ENCODE measurements at regions not wholly inside any gene's neighbourhood (a gene's known extent, or its start where the extent isn't known, plus 50 kb on each side); places are given as distances from the start of the nearest gene placed in this dataset.

DNA sequence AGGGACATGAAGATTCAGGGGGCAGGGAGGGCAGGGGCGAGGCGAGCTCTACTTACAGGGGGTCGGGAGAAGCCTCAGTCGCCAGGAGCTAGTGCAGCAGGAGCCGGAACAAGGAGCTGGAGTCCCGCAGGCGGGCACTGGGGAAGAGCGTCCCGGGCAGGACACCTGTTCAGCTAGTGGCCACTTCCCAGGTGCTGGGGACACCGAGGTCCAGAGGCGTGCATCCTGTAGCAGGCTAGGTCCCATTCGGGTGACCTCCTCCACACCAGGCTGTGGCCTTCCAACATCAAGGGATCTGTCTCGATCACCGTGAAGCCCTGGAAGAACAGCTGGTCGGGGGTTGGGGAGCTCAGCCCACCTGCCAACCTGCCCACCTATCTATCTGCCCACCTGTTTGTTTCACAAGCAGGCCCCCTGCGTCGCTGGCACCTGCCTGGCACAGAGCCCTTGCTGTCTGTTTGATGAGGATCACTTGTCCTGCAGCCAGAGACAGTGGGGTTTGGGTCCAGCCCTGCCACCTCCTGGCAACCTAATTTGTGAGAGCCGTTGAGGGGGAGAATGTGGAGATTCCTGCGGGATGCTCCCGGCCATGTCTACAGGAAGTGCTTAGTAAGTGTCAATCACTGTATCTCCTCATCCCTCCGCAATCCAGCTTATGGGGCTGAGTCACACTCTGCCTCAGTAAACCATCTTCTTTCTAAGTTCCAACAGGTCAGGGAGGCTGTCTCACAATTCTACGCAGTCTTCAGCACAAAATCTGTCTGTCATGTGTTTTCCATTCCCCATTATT, 940.9 kb downstream of the BRD1 start:
- H3K18ac ChIP-seq (ENCODE audit: low read length) = no peak overlapping the region
- peaks cover 0 to 5% of the 10 kb centered on the region in 2 donors for H3K36me3 ChIP-seq (replicated peaks in 1 of 2; ENCODE audit: control insufficient read depth in 2 of 2, insufficient read depth in 2 of 2, low read length in 2 of 2)
- H4K8ac ChIP-seq (ENCODE audit: low read depth, low read length) = no peak overlapping the region
- peak overlapping the region; percentile 27 for H2AK5ac ChIP-seq (ENCODE audit: low read depth, low read length)
- no peak overlapping the region for H3K4ac ChIP-seq (ENCODE audit: low read length)
- H2BK15ac ChIP-seq (ENCODE audit: low read length) = no peak overlapping the region
- no peak overlapping the region for H2BK5ac ChIP-seq (ENCODE audit: low read length)
- no peak overlapping the region for H2BK120ac ChIP-seq (ENCODE audit: low read depth, low read length)
- no peak overlapping the region for H3K4me2 ChIP-seq (ENCODE audit: insufficient read depth, low read length, poor library complexity, severe bottlenecking)
- H3K14ac ChIP-seq (ENCODE audit: low read length) = peak overlapping the region; percentile 58
- H3K79me1 ChIP-seq (ENCODE audit: low read depth, low read length) = no peaks in the 10 kb centered on the region
- no peak overlapping the region for H4K91ac ChIP-seq (ENCODE audit: low read depth, low read length, poor library complexity)
- peak overlapping the region; percentile 21 for H3K23ac ChIP-seq (ENCODE audit: low read depth, low read length, poor library complexity)
- no peak overlapping the region for H3K27ac ChIP-seq (replicated peaks; ENCODE audit: low read length)
- peaks cover 0 to 2% (median 0%) of the 10 kb centered on the region in 3 experiments for H3K27me3 ChIP-seq (ENCODE audit: control insufficient read depth in 3 of 3, insufficient read depth in 3 of 3, low read depth in 1 of 3, low read length in 3 of 3)
- no peak overlapping the region for H2AFZ ChIP-seq (ENCODE audit: low read length)
- no peak overlapping the region for H3K4me3 ChIP-seq (ENCODE audit: low read length in 2 of 2)
- no peak overlapping the region for H2BK12ac ChIP-seq (ENCODE audit: low read length)
- peak overlapping the region; percentile 71 for H3K9ac ChIP-seq (ENCODE audit: low read depth, low read length, poor library complexity)
- H3K9me3 ChIP-seq (replicated peaks in 1 of 2; ENCODE audit: control insufficient read depth in 2 of 2, insufficient read depth in 1 of 2, low read depth in 1 of 2, low read length in 2 of 2) = peaks cover 0 to 6% of the 10 kb centered on the region in 2 donors
- no CpG with 5 or more reads among the region's 22 CpGs for WGBS, 2 donors (ENCODE audit: extremely low coverage in 2 of 2, insufficient read length in 2 of 2, insufficient replicate concordance in 1 of 2)
- DNase-seq (ENCODE audit: low spot score) = no peak
- H3K4me1 ChIP-seq (ENCODE audit: control insufficient read depth in 2 of 2, insufficient read depth in 1 of 2, low read depth in 1 of 2, low read length in 2 of 2) = peaks cover 2 to 5% of the 10 kb centered on the region in 2 donors

DNA sequence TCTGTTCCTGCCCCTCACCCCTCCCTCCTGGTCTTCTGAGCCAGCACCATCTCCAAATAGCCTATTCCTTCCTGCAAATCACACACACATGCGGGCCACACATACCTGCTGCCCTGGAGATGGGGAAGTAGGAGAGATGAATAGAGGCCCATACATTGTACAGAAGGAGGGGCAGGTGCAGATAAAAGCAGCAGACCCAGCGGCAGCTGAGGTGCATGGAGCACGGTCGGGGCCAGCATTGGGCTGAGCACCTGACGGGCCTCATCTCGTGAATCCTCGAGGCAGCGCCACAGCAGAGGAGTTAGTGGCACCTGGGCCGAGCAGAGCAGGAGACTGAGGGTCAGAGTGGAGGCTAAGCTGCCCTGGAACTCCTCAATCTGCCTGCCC, 941.8 kb downstream of the BRD1 start:
- Histone ChIP-seq H3K9me3 (replicated peaks in 1 of 2; ENCODE audit: control insufficient read depth in 2 of 2, insufficient read depth in 1 of 2, low read depth in 1 of 2, low read length in 2 of 2) (peaks cover 0 to 9% of the 10 kb centered on the region in 2 donors), H3K14ac (ENCODE audit: low read length) (peak overlapping the region; percentile 71), H3K79me1 (ENCODE audit: low read depth, low read length) (no peaks in the 10 kb centered on the region), H3K18ac (ENCODE audit: low read length) (peak overlapping the region; percentile 69), H3K36me3 (replicated peaks in 1 of 2; ENCODE audit: control insufficient read depth in 2 of 2, insufficient read depth in 2 of 2, low read length in 2 of 2) (peaks cover 0 to 5% of the 10 kb centered on the region in 2 donors), H2BK120ac (ENCODE audit: low read depth, low read length) (no peak overlapping the region), H3K9ac (ENCODE audit: low read depth, low read length, poor library complexity) (no peak overlapping the region), H3K4me1 (ENCODE audit: control insufficient read depth in 2 of 2, insufficient read depth in 1 of 2, low read depth in 1 of 2, low read length in 2 of 2) (peaks cover 2 to 5% of the 10 kb centered on the region in 2 donors), H2AFZ (ENCODE audit: low read length) (no peak overlapping the region), H2BK15ac (ENCODE audit: low read length) (peak overlapping the region; percentile 27), H3K4me3 (ENCODE audit: low read length in 2 of 2) (no peak overlapping the region), H3K23ac (ENCODE audit: low read depth, low read length, poor library complexity) (peak overlapping the region; percentile 82), H3K27me3 (ENCODE audit: control insufficient read depth in 3 of 3, insufficient read depth in 3 of 3, low read depth in 1 of 3, low read length in 3 of 3) (peaks cover 0 to 2% (median 0%) of the 10 kb centered on the region in 3 experiments), H2AK5ac (ENCODE audit: low read depth, low read length) (peak overlapping the region; percentile 50), H4K91ac (ENCODE audit: low read depth, low read length, poor library complexity) (no peak overlapping the region), H3K4me2 (ENCODE audit: insufficient read depth, low read length, poor library complexity, severe bottlenecking) (no peak overlapping the region), H4K8ac (ENCODE audit: low read depth, low read length) (no peak overlapping the region), H2BK12ac (ENCODE audit: low read length) (no peak overlapping the region), H2BK5ac (ENCODE audit: low read length) (no peak overlapping the region), H3K27ac (replicated peaks; ENCODE audit: low read length) (no peak overlapping the region), H3K4ac (ENCODE audit: low read length) (no peak overlapping the region)
- WGBS, 2 donors (ENCODE audit: extremely low coverage in 2 of 2, insufficient read length in 2 of 2, insufficient replicate concordance in 1 of 2) = no CpG with 5 or more reads among the region's 9 CpGs
- no peak for DNase-seq (ENCODE audit: low spot score)

DNA sequence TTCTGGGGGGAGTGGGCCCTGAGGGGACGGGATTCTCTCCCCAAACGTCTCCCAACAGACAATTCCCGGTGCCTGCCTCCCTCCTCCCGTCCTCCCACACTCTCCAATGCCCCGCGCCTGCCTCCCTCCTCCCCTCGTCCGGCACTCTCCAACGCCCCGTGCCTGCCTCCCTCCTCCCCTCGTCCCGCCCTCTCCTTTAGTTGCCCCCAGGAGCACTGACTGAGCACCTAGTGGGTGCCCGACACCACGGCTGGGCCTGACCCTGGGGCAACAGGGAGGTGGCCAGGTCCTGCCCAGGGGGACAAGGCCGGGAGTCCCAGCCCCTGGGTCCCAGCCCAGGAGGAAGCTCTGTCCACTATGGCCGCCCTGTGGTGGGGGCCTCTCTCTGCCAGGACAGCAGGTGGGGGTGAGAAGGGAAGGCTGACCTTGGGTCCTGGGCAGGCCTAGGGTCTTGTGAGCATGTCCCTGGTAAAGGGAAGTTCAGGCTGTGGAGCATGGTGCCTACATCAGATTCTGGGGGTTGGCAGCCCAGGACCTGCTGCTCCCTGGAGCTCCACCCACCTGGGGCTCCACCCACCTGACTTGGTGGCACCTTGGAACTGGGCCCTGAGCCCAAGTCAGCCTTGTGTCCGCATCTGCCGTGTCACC, 942.3 kb downstream of the BRD1 start:
- Histone ChIP-seq H2BK120ac (ENCODE audit: low read depth, low read length) (no peak overlapping the region), H3K27me3 (ENCODE audit: control insufficient read depth in 3 of 3, insufficient read depth in 3 of 3, low read depth in 1 of 3, low read length in 3 of 3) (peaks cover 0 to 2% (median 0%) of the 10 kb centered on the region in 3 experiments), H3K27ac (replicated peaks; ENCODE audit: low read length) (no peak overlapping the region), H3K9ac (ENCODE audit: low read depth, low read length, poor library complexity) (no peak overlapping the region), H4K91ac (ENCODE audit: low read depth, low read length, poor library complexity) (no peak overlapping the region), H2AFZ (ENCODE audit: low read length) (no peak overlapping the region), H3K4me2 (ENCODE audit: insufficient read depth, low read length, poor library complexity, severe bottlenecking) (no peak overlapping the region), H2BK15ac (ENCODE audit: low read length) (peak overlapping the region; percentile 27), H3K79me1 (ENCODE audit: low read depth, low read length) (no peaks in the 10 kb centered on the region), H3K4ac (ENCODE audit: low read length) (no peak overlapping the region), H2BK12ac (ENCODE audit: low read length) (peak overlapping the region; percentile 58), H4K8ac (ENCODE audit: low read depth, low read length) (no peak overlapping the region), H3K9me3 (replicated peaks in 1 of 2; ENCODE audit: control insufficient read depth in 2 of 2, insufficient read depth in 1 of 2, low read depth in 1 of 2, low read length in 2 of 2) (peaks cover 0 to 9% of the 10 kb centered on the region in 2 donors), H3K14ac (ENCODE audit: low read length) (peak overlapping the region; percentile 71), H2BK5ac (ENCODE audit: low read length) (no peak overlapping the region), H3K23ac (ENCODE audit: low read depth, low read length, poor library complexity) (peak overlapping the region; percentile 82), H3K18ac (ENCODE audit: low read length) (peak overlapping the region; percentile 74), H3K4me1 (ENCODE audit: control insufficient read depth in 2 of 2, insufficient read depth in 1 of 2, low read depth in 1 of 2, low read length in 2 of 2) (peaks cover 2 to 5% of the 10 kb centered on the region in 2 donors), H3K4me3 (ENCODE audit: low read length in 2 of 2) (no peak overlapping the region), H3K36me3 (replicated peaks in 1 of 2; ENCODE audit: control insufficient read depth in 2 of 2, insufficient read depth in 2 of 2, low read length in 2 of 2) (peaks cover 0 to 5% of the 10 kb centered on the region in 2 donors), H2AK5ac (ENCODE audit: low read depth, low read length) (peak overlapping the region; percentile 50)
- DNase-seq (ENCODE audit: low spot score) = no peak
- WGBS, 2 donors (ENCODE audit: extremely low coverage in 2 of 2, insufficient read length in 2 of 2, insufficient replicate concordance in 1 of 2) = no CpG with 5 or more reads among the region's 18 CpGs

DNA sequence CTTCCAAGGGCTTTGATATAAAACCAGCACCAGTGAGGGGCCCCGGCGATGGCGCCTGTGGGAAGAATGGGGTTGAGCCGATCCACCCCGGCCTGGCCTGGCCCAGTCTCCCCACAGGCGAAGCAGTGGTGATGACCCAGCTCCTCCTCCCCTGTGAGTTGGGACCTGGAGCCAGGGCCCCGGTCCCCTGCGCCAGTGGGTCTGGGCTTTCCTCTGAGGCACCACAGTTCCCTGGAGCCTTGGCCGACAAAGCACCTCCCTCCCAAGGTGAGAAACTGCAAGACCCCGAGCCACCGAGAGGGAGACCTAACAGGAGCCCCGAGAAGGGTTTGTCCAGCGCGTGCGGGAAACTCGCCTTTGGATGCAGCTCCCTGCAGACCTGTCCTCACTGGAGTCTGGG, 942.9 kb downstream of the BRD1 start:
- peaks cover 0 to 2% (median 0%) of the 10 kb centered on the region in 3 experiments for H3K27me3 ChIP-seq (ENCODE audit: control insufficient read depth in 3 of 3, insufficient read depth in 3 of 3, low read depth in 1 of 3, low read length in 3 of 3)
- no peak overlapping the region for H4K8ac ChIP-seq (ENCODE audit: low read depth, low read length)
- H3K9me3 ChIP-seq (replicated peaks in 1 of 2; ENCODE audit: control insufficient read depth in 2 of 2, insufficient read depth in 1 of 2, low read depth in 1 of 2, low read length in 2 of 2) = peaks cover 0 to 9% of the 10 kb centered on the region in 2 donors
- peaks cover 2 to 5% of the 10 kb centered on the region in 2 donors for H3K4me1 ChIP-seq (ENCODE audit: control insufficient read depth in 2 of 2, insufficient read depth in 1 of 2, low read depth in 1 of 2, low read length in 2 of 2)
- H3K4ac ChIP-seq (ENCODE audit: low read length) = no peak overlapping the region
- H3K36me3 ChIP-seq (replicated peaks in 1 of 2; ENCODE audit: control insufficient read depth in 2 of 2, insufficient read depth in 2 of 2, low read length in 2 of 2) = peaks cover 0 to 5% of the 10 kb centered on the region in 2 donors
- no peak overlapping the region for H3K4me2 ChIP-seq (ENCODE audit: insufficient read depth, low read length, poor library complexity, severe bottlenecking)
- H3K18ac ChIP-seq (ENCODE audit: low read length) = peak overlapping the region; percentile 54
- no peak overlapping the region for H3K27ac ChIP-seq (replicated peaks; ENCODE audit: low read length)
- no peak overlapping the region for H2BK5ac ChIP-seq (ENCODE audit: low read length)
- no peak overlapping the region for H2BK15ac ChIP-seq (ENCODE audit: low read length)
- WGBS, 2 donors (ENCODE audit: extremely low coverage in 2 of 2, insufficient read length in 2 of 2, insufficient replicate concordance in 1 of 2) = no CpG with 5 or more reads among the region's 16 CpGs
- peak overlapping the region; percentile 40 for H3K14ac ChIP-seq (ENCODE audit: low read length)
- H3K9ac ChIP-seq (ENCODE audit: low read depth, low read length, poor library complexity) = no peak overlapping the region
- H3K23ac ChIP-seq (ENCODE audit: low read depth, low read length, poor library complexity) = peak overlapping the region; percentile 39
- no peak overlapping the region for H3K4me3 ChIP-seq (ENCODE audit: low read length in 2 of 2)
- no peak overlapping the region for H2BK12ac ChIP-seq (ENCODE audit: low read length)
- DNase-seq (ENCODE audit: low spot score) = no peak
- no peak overlapping the region for H2AFZ ChIP-seq (ENCODE audit: low read length)
- no peaks in the 10 kb centered on the region for H3K79me1 ChIP-seq (ENCODE audit: low read depth, low read length)
- no peak overlapping the region for H4K91ac ChIP-seq (ENCODE audit: low read depth, low read length, poor library complexity)
- H2BK120ac ChIP-seq (ENCODE audit: low read depth, low read length) = no peak overlapping the region
- peak overlapping the region; percentile 51 for H2AK5ac ChIP-seq (ENCODE audit: low read depth, low read length)
